Inferior parietal cortex (tissue), 1 donor: ENCODE measurements at regions not wholly inside any gene's neighbourhood (a gene's known extent, or its start where the extent isn't known, plus 50 kb on each side); places are given as distances from the start of the nearest gene placed in this dataset.
A peak's percentile ranks its signal among the peaks of the same experiment; 100 is the strongest.
"Not testable (repeated sequence)": the region's sequence is repeated elsewhere in the genome, so short reads cannot be mapped to it uniquely, and the experiment has no call there.

ENCODE experiments used
- DNase-seq: peaks from one replicate; pipeline ENCODE4 v3.0.0-alpha.2; 2016; ENCODE audit errors: extremely low spot score

- no peak for DNase-seq
Observed at GRCh38 chr1:82778612-82779011, 977.9 kb downstream of the ADGRL2 start.

- no peak for DNase-seq
Observed at GRCh38 chr1:82777240-82777639, 976.5 kb downstream of the ADGRL2 start.

- not testable (repeated sequence) for DNase-seq
Observed at GRCh38 chr1:82776730-82777129, 976.0 kb downstream of the ADGRL2 start.

DNA sequence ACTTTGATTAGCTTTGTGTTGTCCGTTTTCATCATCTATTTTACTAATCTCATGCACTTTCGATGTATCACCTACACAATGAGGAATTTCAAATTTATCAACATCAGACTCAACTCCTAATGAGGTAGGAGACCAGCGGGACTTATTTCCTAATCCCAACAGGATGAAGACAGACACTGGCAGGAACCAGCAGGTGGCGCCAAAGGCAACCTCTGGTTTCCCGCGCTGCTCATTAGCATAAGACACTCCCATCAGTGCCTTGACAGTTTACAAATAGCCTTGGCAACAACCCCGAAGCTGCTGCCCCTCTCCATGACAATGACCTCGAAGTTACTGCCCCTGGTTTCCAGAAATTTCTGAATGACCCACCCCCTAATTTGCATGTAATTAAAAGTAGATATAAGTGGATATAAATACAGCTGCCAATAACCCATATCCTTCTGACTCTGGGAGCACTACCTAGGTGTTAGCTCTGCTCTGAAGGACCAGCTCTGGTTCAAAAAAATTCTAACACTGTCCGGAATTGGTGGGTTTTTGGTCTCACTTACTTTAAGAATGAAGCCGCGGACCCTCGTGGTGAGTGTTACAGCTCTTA is 974.8 kb downstream of the ADGRL2 start:
- peak; percentile 36 for DNase-seq

GRCh38 chr1:82762829-82763532 is 962.2 kb downstream of the ADGRL2 start:
- no peak for DNase-seq

- no peak for DNase-seq
Observed at GRCh38 chr1:82759035-82759434, 958.3 kb downstream of the ADGRL2 start.

DNA sequence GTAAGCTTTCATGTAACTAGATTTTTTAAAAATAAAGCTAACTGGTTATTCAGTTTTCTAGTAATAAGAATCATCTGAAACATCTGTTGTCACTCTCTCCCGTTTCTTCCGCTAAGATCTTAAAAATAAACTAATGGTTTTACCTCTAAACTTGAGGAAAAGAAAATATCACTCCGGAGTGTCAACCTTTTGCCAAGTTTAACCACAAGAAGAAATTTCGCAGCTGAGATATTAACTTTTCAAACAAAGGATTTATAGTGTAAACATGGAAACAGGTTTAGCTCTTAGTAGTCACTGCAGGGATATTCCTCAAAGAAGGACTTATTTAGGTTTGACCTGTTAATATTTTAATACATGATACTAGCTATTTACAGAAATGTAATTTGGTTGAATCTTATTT is 954.9 kb downstream of the ADGRL2 start:
- no peak for DNase-seq

- no peak for DNase-seq
Observed at GRCh38 chr1:82755191-82755590, 954.5 kb downstream of the ADGRL2 start.

- no peak for DNase-seq
Observed at GRCh38 chr1:82752046-82752445, 951.3 kb downstream of the ADGRL2 start.

DNA sequence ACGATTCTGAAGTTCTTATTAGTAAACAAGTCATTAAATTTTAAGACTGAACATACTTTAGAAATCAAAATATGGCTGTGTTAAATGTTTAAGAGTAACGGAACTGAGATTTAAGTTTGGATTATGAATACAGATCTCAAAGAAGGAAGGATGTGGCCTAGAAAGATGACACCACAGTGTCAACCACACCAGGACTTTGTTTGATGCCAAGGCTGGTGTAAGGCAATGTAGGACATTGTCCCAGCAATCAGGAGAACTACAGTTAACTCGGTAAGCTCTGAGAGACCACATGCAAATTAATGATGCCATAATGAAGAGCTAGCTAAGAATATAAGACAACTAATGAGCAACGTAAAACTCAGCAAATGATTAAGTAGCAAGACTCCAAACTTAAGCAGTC is 932.9 kb downstream of the ADGRL2 start:
- no peak for DNase-seq

DNA sequence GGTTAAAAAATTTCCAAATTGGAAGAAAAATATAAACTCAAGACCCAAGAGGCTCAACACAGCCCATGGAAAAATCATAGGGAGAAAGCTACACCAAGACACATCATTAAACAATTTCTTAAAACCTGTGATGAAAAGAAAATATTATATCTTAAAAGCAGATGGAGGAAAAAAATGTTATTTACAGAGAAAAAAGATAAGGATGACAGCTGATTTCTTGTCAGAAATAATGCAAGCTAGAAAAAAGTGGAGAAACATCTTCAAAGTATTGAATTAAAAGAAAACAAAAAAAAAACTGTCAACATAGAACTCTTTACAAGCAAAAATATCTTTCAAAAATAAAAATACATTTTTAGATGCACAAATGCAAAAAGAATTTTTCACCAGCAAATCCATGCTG is 930.5 kb downstream of the ADGRL2 start:
- DNase-seq: no peak

DNA sequence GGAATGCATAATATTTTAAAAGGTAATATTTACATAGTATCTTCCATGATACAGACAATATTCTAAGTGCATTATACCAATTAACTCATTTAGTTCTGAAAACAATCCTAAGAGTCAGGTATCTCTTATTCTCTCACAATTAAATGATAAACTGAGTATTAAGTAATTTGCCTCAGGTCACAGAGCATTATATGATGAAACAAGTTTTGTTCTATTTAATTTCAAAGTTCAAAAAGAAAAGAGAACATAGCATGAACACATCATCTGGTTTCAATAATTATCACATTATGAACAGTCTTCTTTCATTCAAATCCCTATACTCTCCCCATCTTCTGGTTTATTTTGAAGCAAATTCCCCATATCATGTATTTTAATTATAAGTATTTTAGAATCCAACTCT is 927.5 kb downstream of the ADGRL2 start:
- no peak for DNase-seq

- DNase-seq: no peak
Observed at GRCh38 chr1:82724246-82724645, 923.5 kb downstream of the ADGRL2 start.

DNA sequence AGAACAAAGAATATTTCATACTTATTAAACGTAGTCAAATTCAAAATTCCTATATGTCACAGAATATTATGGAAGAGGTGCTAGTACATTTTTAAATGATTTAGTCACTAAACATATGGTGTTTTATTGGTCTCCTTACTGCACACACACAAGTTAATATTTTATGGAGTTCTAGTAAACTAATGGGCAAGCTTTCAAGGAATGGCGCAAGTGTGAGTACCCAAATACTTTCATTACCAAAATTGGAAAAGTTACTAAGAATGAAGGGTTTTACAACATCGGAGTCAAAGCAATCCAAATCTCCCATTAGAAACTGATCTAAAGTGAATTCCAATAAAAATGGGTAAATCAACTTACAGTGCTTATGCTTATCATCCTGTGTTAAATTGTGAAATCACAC is 921.9 kb downstream of the ADGRL2 start:
- DNase-seq: no peak

DNA sequence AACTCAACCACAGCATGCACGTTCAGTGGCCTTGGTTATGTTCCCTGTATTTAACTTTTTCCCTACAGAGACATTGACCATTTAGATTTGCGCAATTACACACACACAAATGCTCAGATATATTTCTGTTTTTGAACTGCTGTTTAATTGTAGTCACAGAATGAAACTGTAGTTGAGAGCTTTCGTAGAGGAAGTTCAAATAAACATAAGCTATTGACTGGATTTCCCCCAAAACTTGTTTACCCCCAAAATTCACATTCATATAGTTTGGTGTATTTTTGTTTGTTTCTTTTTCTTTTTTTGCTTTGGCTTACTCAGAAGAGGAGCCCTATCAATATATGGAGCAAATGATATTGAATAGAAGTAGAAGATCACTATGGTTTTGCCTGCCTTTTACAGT is 921.0 kb downstream of the ADGRL2 start:
- no peak for DNase-seq

GRCh38 chr1:82718719-82719419 is 918.1 kb downstream of the ADGRL2 start:
- no peak for DNase-seq

- DNase-seq: no peak
Observed at GRCh38 chr1:82710091-82710490, 909.4 kb downstream of the ADGRL2 start.

GRCh38 chr1:82707681-82708080 is 906.9 kb downstream of the ADGRL2 start:
- no peak for DNase-seq

GRCh38 chr1:82706741-82707140 is 906.0 kb downstream of the ADGRL2 start:
- DNase-seq: no peak

DNA sequence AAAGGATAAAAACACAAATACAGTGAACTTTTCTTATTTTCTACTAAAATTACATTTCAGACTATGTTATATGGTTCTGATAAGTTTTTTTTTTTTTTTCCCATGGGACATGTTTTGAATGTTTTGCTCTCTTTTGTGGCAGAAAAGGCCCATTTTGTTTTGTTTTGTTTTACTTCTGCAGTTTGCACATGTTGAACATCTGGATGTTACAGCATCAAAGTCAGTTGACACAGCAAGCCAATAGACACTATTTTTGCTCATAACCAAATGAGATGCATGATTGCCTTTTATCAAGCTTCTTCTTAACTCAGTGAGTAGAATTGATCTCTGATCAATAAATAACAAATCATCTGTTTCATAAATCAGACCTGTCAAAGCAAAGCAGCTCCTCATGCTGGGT is 904.2 kb downstream of the ADGRL2 start:
- no peak for DNase-seq

DNA sequence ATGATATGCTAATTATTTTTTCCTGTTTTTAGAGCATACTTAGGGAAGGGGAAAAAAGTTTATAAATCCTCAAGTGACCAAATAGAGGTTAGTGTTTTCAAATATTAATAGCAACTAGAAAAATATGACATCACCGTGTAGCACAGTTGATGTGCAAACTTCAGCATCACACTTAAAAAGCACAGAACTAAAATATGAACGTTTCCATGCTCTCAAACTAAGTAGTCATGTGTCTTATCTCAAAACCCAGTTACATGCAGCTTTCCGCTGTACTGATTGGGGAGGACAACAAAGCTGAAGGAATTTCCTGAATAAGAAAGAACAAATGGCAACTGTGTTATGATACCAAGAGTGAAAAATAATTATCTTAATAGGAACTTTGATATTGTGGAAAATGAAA is 903.7 kb downstream of the ADGRL2 start:
- DNase-seq: no peak

- no peak for DNase-seq
Observed at GRCh38 chr1:82703951-82704350, 903.2 kb downstream of the ADGRL2 start.

GRCh38 chr1:82700476-82700875 is 899.7 kb downstream of the ADGRL2 start:
- DNase-seq: no peak
